GM18861 (cell line): ENCODE measurements at regions not wholly inside any gene's neighbourhood (a gene's known extent, or its start where the extent isn't known, plus 50 kb on each side); places are given as distances from the start of the nearest gene placed in this dataset.

Experiments
- ATAC-seq: cut with Tn5 transposase; IDR thresholded peaks from one replicate; pipeline ENCODE4 v1.9.1; 2021; ENCODE audit not compliant: unreplicated experiment

GRCh38 chr5:67488885-67489284 lies 292.3 kb upstream of the CD180 start:
- no peak for ATAC-seq

- ATAC-seq, result no peak
These were observed 291.3 kb upstream of the CD180 start for GRCh38 chr5:67487862-67488261.

- ATAC-seq, result no peak
These were observed 286.9 kb upstream of the CD180 start for GRCh38 chr5:67483453-67484030.

- no peak for ATAC-seq
These were observed 284.8 kb upstream of the CD180 start for GRCh38 chr5:67481362-67481761.

GRCh38 chr5:67478337-67478736 lies 281.7 kb upstream of the CD180 start:
- ATAC-seq, result no peak

- no peak for ATAC-seq
These were observed 280.4 kb upstream of the CD180 start for GRCh38 chr5:67476995-67477394.

GRCh38 chr5:67476531-67476930 lies 279.9 kb upstream of the CD180 start:
- ATAC-seq, result no peak

- no peak for ATAC-seq
These were observed 278.9 kb upstream of the CD180 start for GRCh38 chr5:67475489-67475888.

GRCh38 chr5:67474597-67475238 lies 278.1 kb upstream of the CD180 start:
- no peak for ATAC-seq

- no peak for ATAC-seq
These were observed 270.5 kb upstream of the CD180 start for GRCh38 chr5:67467110-67467509.

GRCh38 chr5:67465537-67466207 lies 269.1 kb upstream of the CD180 start:
- no peak for ATAC-seq

GRCh38 chr5:67462147-67462546 lies 265.5 kb upstream of the CD180 start:
- no peak for ATAC-seq

GRCh38 chr5:67459253-67459652 lies 262.7 kb upstream of the CD180 start:
- ATAC-seq, result no peak

GRCh38 chr5:67455970-67456369 lies 259.4 kb upstream of the CD180 start:
- ATAC-seq, result no peak

- ATAC-seq, result no peak
These were observed 258.5 kb upstream of the CD180 start for GRCh38 chr5:67454957-67455561.

GRCh38 chr5:67453111-67453905 lies 256.7 kb upstream of the CD180 start:
- ATAC-seq, result no peak

- ATAC-seq, result no peak
These were observed 255.2 kb upstream of the CD180 start for GRCh38 chr5:67451640-67452279.

GRCh38 chr5:67447732-67448131 lies 251.1 kb upstream of the CD180 start:
- ATAC-seq, result no peak

GRCh38 chr5:67437905-67438845 lies 241.6 kb upstream of the CD180 start:
- ATAC-seq, result no peak

- no peak for ATAC-seq
These were observed 238.4 kb upstream of the CD180 start for GRCh38 chr5:67435032-67435431.
